ENCODE measurements at regions not wholly inside any gene's neighbourhood (a gene's known extent, or its start where the extent isn't known, plus 50 kb on each side); places are given as distances from the start of the nearest gene placed in this dataset.
"Not testable (repeated sequence)": the region's sequence is repeated elsewhere in the genome, so short reads cannot be mapped to it uniquely, and the experiment has no call there.

DNA sequence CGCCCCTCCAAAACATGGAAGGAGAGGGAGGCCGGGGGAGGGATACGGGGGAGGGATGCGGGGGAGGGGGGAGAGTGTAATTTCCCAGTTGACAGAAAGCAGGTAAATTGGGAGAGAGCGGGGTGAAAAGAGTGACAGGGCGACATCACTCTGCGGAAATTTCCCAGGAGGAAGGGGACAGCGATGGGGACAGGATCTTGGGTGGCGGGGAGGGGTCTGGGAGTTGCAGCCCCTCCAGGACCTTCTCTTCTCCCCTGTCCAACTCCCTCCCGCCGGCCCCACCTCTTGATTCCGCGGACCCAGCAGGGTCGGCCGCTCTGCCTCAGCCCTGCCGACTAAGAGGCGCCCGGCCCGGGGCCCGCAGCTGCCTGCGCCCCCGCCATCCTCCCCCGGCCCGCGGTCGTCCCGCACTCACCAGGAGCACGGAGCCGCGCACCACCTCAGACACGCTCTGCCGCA is 108.0 kb upstream of the DOCK9 start:
- DNase-seq (no peak), ATAC-seq (no peak)
- H3K27me3 ChIP-seq (ENCODE audit: low read depth) = peaks cover 5% of the 10 kb centered on the region
- H3K4me1 ChIP-seq = peaks cover 22% of the 10 kb centered on the region
- no peaks in the 10 kb centered on the region for H3K9me3 ChIP-seq
- peak overlapping the region; percentile 74 for H3K4me3 ChIP-seq
- peak overlapping the region; percentile 71 for H3K27ac ChIP-seq
- H3K36me3 ChIP-seq = no peaks in the 10 kb centered on the region
- intact Hi-C loops (cut with DNase I) = no loop called here
- TF ChIP-seq, protein P1, sequence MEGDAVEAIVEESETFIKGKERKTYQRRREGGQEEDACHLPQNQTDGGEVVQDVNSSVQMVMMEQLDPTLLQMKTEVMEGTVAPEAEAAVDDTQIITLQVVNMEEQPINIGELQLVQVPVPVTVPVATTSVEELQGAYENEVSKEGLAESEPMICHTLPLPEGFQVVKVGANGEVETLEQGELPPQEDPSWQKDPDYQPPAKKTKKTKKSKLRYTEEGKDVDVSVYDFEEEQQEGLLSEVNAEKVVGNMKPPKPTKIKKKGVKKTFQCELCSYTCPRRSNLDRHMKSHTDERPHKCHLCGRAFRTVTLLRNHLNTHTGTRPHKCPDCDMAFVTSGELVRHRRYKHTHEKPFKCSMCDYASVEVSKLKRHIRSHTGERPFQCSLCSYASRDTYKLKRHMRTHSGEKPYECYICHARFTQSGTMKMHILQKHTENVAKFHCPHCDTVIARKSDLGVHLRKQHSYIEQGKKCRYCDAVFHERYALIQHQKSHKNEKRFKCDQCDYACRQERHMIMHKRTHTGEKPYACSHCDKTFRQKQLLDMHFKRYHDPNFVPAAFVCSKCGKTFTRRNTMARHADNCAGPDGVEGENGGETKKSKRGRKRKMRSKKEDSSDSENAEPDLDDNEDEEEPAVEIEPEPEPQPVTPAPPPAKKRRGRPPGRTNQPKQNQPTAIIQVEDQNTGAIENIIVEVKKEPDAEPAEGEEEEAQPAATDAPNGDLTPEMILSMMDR (IDR thresholded peaks at IDR 0.05) = no peak

DNA sequence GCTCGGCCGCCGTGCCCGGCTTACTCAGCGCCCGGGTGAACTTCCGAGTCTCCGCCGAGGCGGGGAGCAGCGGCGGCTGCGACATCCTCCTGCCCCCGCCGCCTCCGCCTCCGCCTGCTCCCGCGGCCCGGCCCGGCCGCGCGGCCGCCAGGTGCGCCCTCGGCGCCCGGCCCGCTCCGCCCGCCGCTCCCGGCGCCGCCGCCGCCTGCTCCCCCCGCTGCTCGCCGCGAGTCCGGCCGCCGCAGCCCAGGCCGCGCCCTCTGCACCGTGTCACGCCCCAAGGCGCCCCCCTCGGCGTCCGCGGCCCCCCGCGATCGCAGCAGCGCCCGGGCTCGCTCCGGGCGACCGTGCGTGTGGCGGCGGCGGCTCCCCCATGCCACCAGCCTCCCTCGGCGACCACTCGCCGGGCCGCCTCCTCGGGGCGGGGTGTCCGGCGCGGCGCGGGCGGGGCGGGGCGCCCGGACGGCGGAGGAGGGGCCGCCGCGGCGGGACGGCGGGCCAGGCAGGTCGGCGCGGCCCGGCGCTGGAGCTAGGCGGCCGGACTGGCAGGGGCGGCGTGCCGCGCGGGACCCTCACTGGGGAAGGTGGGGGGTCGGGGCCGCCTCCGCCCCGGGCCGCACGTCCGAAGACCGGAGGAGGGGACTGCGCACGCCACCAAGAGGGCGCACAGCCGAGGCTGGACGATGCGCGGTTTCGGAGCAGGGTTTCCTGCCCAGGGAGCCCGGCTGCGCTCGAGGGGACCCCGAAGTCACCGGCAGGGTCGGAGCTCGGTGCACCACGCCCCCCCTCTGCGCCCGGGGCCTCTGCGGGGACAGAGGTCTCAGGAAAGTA is 108.6 kb upstream of the DOCK9 start:
- peak; percentile 71 to 74 for ATAC-seq
- peak overlapping the region; percentile 74 for H3K4me3 ChIP-seq

DNA sequence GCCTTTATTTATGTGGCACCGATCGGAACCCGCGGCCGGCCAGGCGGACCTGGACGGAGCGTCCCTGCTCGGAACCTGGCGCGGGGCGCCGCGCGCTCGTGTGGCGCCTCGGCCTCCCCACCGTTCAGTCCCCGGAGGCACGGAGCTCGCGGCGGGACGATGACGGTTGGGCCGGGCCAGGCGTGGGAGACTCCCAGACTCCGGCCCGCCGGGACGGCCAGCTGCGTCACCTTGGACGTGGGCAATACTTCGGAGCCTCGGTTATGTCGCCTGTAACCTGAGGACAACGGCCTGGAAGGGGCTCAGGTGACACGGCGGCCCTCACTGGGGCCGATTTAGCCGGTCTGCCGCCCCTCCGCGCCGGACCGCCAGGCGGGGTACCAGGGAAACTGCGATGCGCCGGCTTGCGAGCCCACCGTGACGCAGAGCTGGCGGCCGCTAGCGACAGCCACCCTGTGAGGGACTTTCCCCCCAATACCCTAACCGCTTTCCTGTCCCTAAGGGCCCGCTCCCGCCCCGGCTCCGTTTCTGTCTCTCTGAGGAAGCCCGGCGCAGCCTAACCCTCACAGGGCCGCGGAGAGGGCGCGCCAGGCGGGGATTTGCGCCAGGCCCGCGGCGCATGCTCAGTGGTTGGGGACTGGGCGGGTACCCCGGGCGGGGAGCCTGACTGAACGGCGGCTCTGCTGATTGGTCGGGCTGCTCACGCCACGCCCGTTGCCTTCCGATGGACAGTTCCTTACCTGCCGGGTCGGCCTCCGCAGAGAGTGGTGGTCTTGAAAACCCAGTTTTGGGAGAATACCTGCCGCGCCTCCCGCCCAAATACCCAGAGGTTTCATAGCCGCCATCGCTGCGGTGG is 109.5 kb upstream of the DOCK9 start:
- H3K9me3 ChIP-seq = no peaks in the 10 kb centered on the region
- intact Hi-C loops (cut with DNase I) = no loop called here
- TF ChIP-seq, protein P1 (IDR thresholded peaks at IDR 0.05) = peak; percentile 35
- H3K27ac ChIP-seq = peak overlapping the region; percentile 93
- DNase-seq = peak; percentile 92
- H3K4me3 ChIP-seq = peak overlapping the region; percentile 74
- no peaks in the 10 kb centered on the region for H3K36me3 ChIP-seq
- ATAC-seq = peak; percentile 96 to 98
- peaks cover 5% of the 10 kb centered on the region for H3K27me3 ChIP-seq (ENCODE audit: low read depth)
- peaks cover 22% of the 10 kb centered on the region for H3K4me1 ChIP-seq

More for the DNA sequence above, 108.6 kb upstream of the DOCK9 start:
- peaks cover 22% of the 10 kb centered on the region for H3K4me1 ChIP-seq
- TF ChIP-seq, protein P1 (IDR thresholded peaks at IDR 0.05) = no peak
- peaks cover 5% of the 10 kb centered on the region for H3K27me3 ChIP-seq (ENCODE audit: low read depth)
- H3K9me3 ChIP-seq = no peaks in the 10 kb centered on the region
- peak; percentile 76 for DNase-seq
- H3K36me3 ChIP-seq = no peaks in the 10 kb centered on the region
- H3K27ac ChIP-seq = peak overlapping the region; percentile 93
- intact Hi-C loops (cut with DNase I) = no loop called here

DNA sequence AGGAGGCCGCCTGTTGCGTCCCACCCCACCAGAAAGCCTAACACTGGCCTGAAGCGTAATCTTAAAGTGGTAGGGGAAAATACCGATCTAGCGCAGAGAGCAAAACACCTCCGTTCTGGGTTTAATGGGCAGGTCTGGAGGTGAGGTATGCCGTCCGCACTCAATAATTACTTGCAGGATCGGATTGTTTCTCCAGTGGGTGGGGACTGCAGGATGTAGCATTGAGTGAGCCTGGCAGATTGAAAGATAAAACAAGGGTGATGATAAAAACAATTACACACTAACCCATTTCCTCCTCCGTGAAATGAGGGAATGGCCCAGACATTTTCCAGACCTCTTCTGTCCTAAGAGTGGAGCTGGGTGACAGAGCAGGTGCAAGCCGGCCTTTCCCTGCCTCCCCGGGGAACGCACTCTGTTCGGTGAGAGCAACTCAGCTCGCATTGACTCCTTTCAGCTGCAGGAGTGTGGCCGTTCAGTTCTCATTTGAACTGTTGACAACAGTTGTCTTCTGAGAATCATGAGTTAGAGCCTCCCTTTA is 110.2 kb upstream of the DOCK9 start:
- TF ChIP-seq, protein P1 (IDR thresholded peaks at IDR 0.05) = no peak
- Histone ChIP-seq H3K9me3 (no peaks in the 10 kb centered on the region), H3K4me3 (peak overlapping the region; percentile 74), H3K36me3 (no peaks in the 10 kb centered on the region), H3K27me3 (ENCODE audit: low read depth) (peaks cover 5% of the 10 kb centered on the region), H3K4me1 (peaks cover 22% of the 10 kb centered on the region), H3K27ac (peak overlapping the region; percentile 93)
- DNase-seq = no peak
- intact Hi-C loops (cut with DNase I) = no loop called here
- ATAC-seq = peak; percentile 54 to 56

DNA sequence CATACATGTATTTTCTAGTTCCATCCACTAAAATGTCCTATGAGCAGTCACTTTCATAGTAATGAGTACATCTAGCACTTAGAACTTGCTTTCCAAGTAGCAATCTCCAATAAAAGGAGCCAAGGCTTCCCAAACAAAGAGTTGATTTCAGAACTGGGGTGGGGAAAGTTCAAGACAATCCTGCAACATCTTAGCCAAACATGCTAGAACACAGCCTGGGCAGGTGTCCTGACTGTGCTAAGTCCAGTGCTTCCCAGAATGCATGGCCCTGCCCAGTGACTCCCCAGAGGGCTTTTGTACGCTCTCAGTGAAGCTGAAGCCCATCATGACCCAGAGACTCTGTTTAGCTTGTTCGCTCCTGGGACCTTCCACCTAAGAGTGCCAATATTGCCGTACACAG is 106.7 kb upstream of the UBAC2 start:
- intact Hi-C loops (cut with DNase I) = no loop called here
- Histone ChIP-seq H3K4me1 (no peaks in the 10 kb centered on the region), H3K27me3 (ENCODE audit: low read depth) (no peaks in the 10 kb centered on the region), H3K4me3 (no peak overlapping the region), H3K36me3 (no peaks in the 10 kb centered on the region), H3K27ac (no peak overlapping the region), H3K9me3 (no peaks in the 10 kb centered on the region)
- ATAC-seq (no peak), DNase-seq (no peak)
- TF ChIP-seq, protein P1 (IDR thresholded peaks at IDR 0.05) = no peak

DNA sequence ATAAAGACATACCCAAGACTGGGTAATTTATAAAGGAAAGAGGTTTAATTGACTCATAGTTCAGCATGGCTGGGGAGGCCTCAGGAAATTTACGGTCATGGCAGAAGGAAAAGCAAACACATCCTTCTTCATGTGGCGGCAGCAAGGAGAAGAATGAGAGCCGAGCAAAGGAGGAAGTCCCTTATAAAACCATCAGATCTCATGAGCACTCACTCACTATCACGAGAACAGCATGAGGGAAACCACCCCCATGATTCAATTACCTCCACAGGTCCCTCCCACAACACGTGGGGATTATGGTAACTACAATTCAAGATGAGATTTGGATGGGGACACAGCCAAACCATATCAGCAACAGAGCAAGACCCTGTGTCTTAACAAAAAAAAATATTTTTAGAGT is 98.8 kb upstream of the UBAC2 start:
- H3K4me3 ChIP-seq; DNase-seq; H3K4me1 ChIP-seq; intact Hi-C loops (cut with DNase I); H3K27ac ChIP-seq; ATAC-seq; H3K36me3 ChIP-seq; H3K27me3 ChIP-seq (ENCODE audit: low read depth); H3K9me3 ChIP-seq: not testable (repeated sequence)
